IMR-90 (cell line): ENCODE measurements at regions not wholly inside any gene's neighbourhood (a gene's known extent, or its start where the extent isn't known, plus 50 kb on each side); places are given as distances from the start of the nearest gene placed in this dataset.

Source experiments
- ATAC-seq: fragments of 200-7000 bp; cut with Tn5 transposase; 2 replicates; pipeline ENCODE4 v1.9.1; 2020; ENCODE audit warnings: low read depth, mild to moderate bottlenecking, moderate library complexity
- BruUV-seq: library from RNA; stranded (reverse); fragments of 400-500 nt; replicated peaks from 2 replicates; lab custom pipeline; 2021; lab: Mats Ljungman, UMichigan
- CTCF ChIA-PET: fragments of 300-600 bp; formaldehyde crosslinking; extraction: SDS; loops from one replicate; lab custom pipeline; 2021; ENCODE audit warnings: antibody characterized with exemption; lab: Yijun Ruan, JAX
- POLR2A ChIA-PET: fragments of 300-600 bp; sonication (Branson Sonifier 250); formaldehyde crosslinking; loops from one replicate; lab custom pipeline; 2022; ENCODE audit warnings: antibody characterized with exemption; ENCODE audit not compliant: unreplicated experiment; lab: Charles Lee
- DNase-seq: peaks from one replicate; pipeline ENCODE4 v3.0.0; 2013
- H2AFZ ChIP-seq: replicated peaks from 2 replicates; pipeline ENCODE3; 2013; ENCODE audit warnings: low read length, mild to moderate bottlenecking; ENCODE audit not compliant: poor library complexity
- H2AK5ac ChIP-seq: 2 replicates; pipeline ENCODE4 v1.6.1; 2013; ENCODE audit warnings: low read depth, low read length, inconsistent platforms
- H2AK9ac ChIP-seq: replicated peaks from 2 replicates; pipeline ENCODE3; 2013; ENCODE audit warnings: mild to moderate bottlenecking, low read depth, low read length, moderate library complexity; ENCODE audit not compliant: poor library complexity
- H2BK120ac ChIP-seq: 2 replicates; pipeline ENCODE4 v1.6.1; 2013; ENCODE audit warnings: low read depth, low read length, inconsistent platforms
- H2BK15ac ChIP-seq: 3 replicates; pipeline ENCODE4 v1.6.1; 2013; ENCODE audit warnings: low read depth, low read length, inconsistent platforms
- H2BK20ac ChIP-seq: 2 replicates; pipeline ENCODE4 v1.6.1; 2013; ENCODE audit warnings: low read depth, mild to moderate bottlenecking, inconsistent platforms, low read length, moderate library complexity
- H2BK5ac ChIP-seq: 2 replicates; pipeline ENCODE4 v1.6.1; 2013; ENCODE audit warnings: mild to moderate bottlenecking, low read depth, low read length, inconsistent platforms; ENCODE audit not compliant: poor library complexity, severe bottlenecking
- H3K14ac ChIP-seq: replicated peaks from 2 replicates; pipeline ENCODE4 v1.6.1; 2013; ENCODE audit warnings: low read depth, low read length, inconsistent platforms
- H3K18ac ChIP-seq: 2 replicates; pipeline ENCODE4 v1.6.1; 2013; ENCODE audit warnings: low read depth, low read length, control low read depth
- H3K23ac ChIP-seq: 2 replicates; pipeline ENCODE4 v1.6.1; 2013; ENCODE audit warnings: low read depth, low read length, inconsistent platforms
- H3K27ac ChIP-seq: 2 replicates; pipeline ENCODE4 v1.5.1; 2013; ENCODE audit warnings: mild to moderate bottlenecking, control low read depth, low read length; ENCODE audit not compliant: insufficient read depth
- H3K27me3 ChIP-seq: 2 replicates; pipeline ENCODE4 v1.6.1; 2013; ENCODE audit warnings: low read length; ENCODE audit not compliant: control insufficient read depth, insufficient read depth
- H3K36me3 ChIP-seq: 2 replicates; pipeline ENCODE4 v1.6.1; 2013; ENCODE audit warnings: low read length, mixed read lengths; ENCODE audit not compliant: control insufficient read depth, insufficient read depth
- H3K4ac ChIP-seq: 2 replicates; pipeline ENCODE4 v1.6.1; 2013; ENCODE audit warnings: low read depth, low read length, inconsistent platforms
- H3K4me1 ChIP-seq: 2 replicates; pipeline ENCODE4 v1.6.1; 2013; ENCODE audit warnings: low read length, mixed read lengths; ENCODE audit not compliant: control insufficient read depth, insufficient read depth
- H3K4me2 ChIP-seq: 2 replicates; pipeline ENCODE4 v1.6.1; 2013; ENCODE audit warnings: low read depth, mild to moderate bottlenecking, control low read depth, low read length, moderate library complexity
- H3K4me3 ChIP-seq: 2 replicates; pipeline ENCODE4 v1.5.1; 2013; ENCODE audit warnings: low read depth, mild to moderate bottlenecking, control low read depth, low read length, moderate library complexity; ENCODE audit not compliant: insufficient read depth
- H3K56ac ChIP-seq: 2 replicates; pipeline ENCODE4 v1.6.1; 2013; ENCODE audit warnings: low read length, inconsistent platforms; ENCODE audit not compliant: insufficient read depth; ENCODE audit errors: extremely low read depth
- H3K79me1 ChIP-seq, 2 experiments: 2 replicates each; pipeline ENCODE4 v1.6.1; 2013; ENCODE audit warnings: low read length in 2 of 2, inconsistent platforms in 1 of 2, low read depth in 1 of 2
- H3K9ac ChIP-seq: 2 replicates; pipeline ENCODE4 v1.6.1; 2013; ENCODE audit warnings: low read depth, low read length, control low read depth
- H3K9me1 ChIP-seq: 2 replicates; pipeline ENCODE4 v1.6.1; 2013; ENCODE audit warnings: low read length, inconsistent platforms; ENCODE audit not compliant: insufficient read depth
- H3K9me3 ChIP-seq: 2 replicates; pipeline ENCODE4 v1.6.1; 2013; ENCODE audit warnings: low read length; ENCODE audit not compliant: control insufficient read depth, insufficient read depth
- H4K20me1 ChIP-seq: 2 replicates; pipeline ENCODE4 v1.6.1; 2013; ENCODE audit warnings: low read length, inconsistent platforms; ENCODE audit not compliant: insufficient read depth
- H4K5ac ChIP-seq: 2 replicates; pipeline ENCODE4 v1.6.1; 2013; ENCODE audit warnings: mild to moderate bottlenecking, low read depth, low read length, control low read depth
- H4K8ac ChIP-seq, 2 experiments: 2 replicates each; pipeline ENCODE4 v1.6.1; 2013; ENCODE audit warnings: low read depth in 2 of 2, low read length in 2 of 2, control low read depth in 1 of 2, inconsistent platforms in 1 of 2
- H4K91ac ChIP-seq: 2 replicates; pipeline ENCODE4 v1.6.1; 2013; ENCODE audit warnings: low read depth, low read length, inconsistent platforms; ENCODE audit not compliant: insufficient read depth
- BHLHE40 ChIP-seq: fragments of 150-350 bp; IDR thresholded peaks from 2 replicates; pipeline ENCODE4 v1.6.1; 2016; ENCODE audit warnings: mild to moderate bottlenecking, low read depth, low read length
- CEBPB ChIP-seq: IDR thresholded peaks from 2 replicates; pipeline ENCODE4 v1.6.1; 2012; ENCODE audit warnings: low read depth, low read length, improper control_type of control experiment
- CHD1 ChIP-seq: IDR thresholded peaks from 2 replicates; pipeline ENCODE4 v1.6.1; 2012; ENCODE audit warnings: low read depth, low read length, improper control_type of control experiment
- CTCF ChIP-seq: conservative IDR thresholded peaks from 2 replicates; pipeline ENCODE4 v1.5.1; 2012; ENCODE audit warnings: mild to moderate bottlenecking, low read depth, low read length, improper control_type of control experiment
- ELK1 ChIP-seq: fragments of 150-350 bp; IDR thresholded peaks from 2 replicates; pipeline ENCODE4 v1.6.1; 2016; ENCODE audit warnings: low read depth, mild to moderate bottlenecking, low read length, moderate library complexity, borderline replicate concordance
- FOS ChIP-seq: fragments of 150-350 bp; IDR thresholded peaks from 2 replicates; pipeline ENCODE4 v1.6.1; 2016; ENCODE audit warnings: low read depth, low read length
- MAFK ChIP-seq: IDR thresholded peaks from 2 replicates; pipeline ENCODE4 v1.6.1; 2012; ENCODE audit warnings: low read depth, low read length, improper control_type of control experiment
- MAZ ChIP-seq: IDR thresholded peaks from 2 replicates; pipeline ENCODE4 v1.6.1; 2012; ENCODE audit warnings: low read depth, mild to moderate bottlenecking, low read length, improper control_type of control experiment, moderate library complexity, borderline replicate concordance
- MXI1 ChIP-seq: IDR thresholded peaks from 2 replicates; pipeline ENCODE4 v1.6.1; 2012; ENCODE audit warnings: low read depth, mild to moderate bottlenecking, low read length, moderate library complexity, borderline replicate concordance
- POLR2A ChIP-seq: IDR thresholded peaks from 2 replicates; pipeline ENCODE4 v1.6.1; 2012; ENCODE audit warnings: mild to moderate bottlenecking, low read depth, low read length
- RAD21 ChIP-seq: IDR thresholded peaks from 2 replicates; pipeline ENCODE4 v1.6.1; 2012; ENCODE audit warnings: low read length, improper control_type of control experiment
- RCOR1 ChIP-seq: IDR thresholded peaks from 2 replicates; pipeline ENCODE4 v1.6.1; 2012; ENCODE audit warnings: mild to moderate bottlenecking, low read length, improper control_type of control experiment; ENCODE audit not compliant: insufficient replicate concordance
- SMC3 ChIP-seq: fragments of 150-350 bp; IDR thresholded peaks from 2 replicates; pipeline ENCODE4 v1.6.1; 2016; ENCODE audit warnings: low read depth, mild to moderate bottlenecking, antibody characterized with exemption, low read length, moderate library complexity
- USF2 ChIP-seq: fragments of 150-350 bp; IDR thresholded peaks from 2 replicates; pipeline ENCODE4 v1.6.1; 2017; ENCODE audit warnings: mild to moderate bottlenecking, antibody characterized with exemption, low read length, low read depth
- WGBS, 2 experiments: methylation state at CpG; one replicate each; pipeline versions ENCODE4 v1.1.5 to v1.1.7; 2013; ENCODE audit warnings: missing lambda C conversion rate in 2 of 2; ENCODE audit not compliant: insufficient read length in 1 of 2; ENCODE audit errors: extremely low coverage in 2 of 2; 5-methylcytosine and 5-hydroxymethylcytosine counted together
- dilution Hi-C: fragments of 300-500 bp; cut with HindIII; formaldehyde crosslinking; loops from one replicate; pipeline ENCODE4 v1.14.3; 2018; ENCODE audit warnings: low sequenced_read_pairs; ENCODE audit not compliant: unreplicated experiment
- in situ Hi-C: fragments of 300-500 bp; cut with MboI; formaldehyde crosslinking; loops from 3 replicates; pipeline ENCODE4 v1.14.3; 2019; ENCODE audit warnings: low sequenced_read_pairs, inconsistent platforms, mixed read lengths
- intact Hi-C: fragments of 100-400 bp; cut with micrococcal nuclease; formaldehyde crosslinking; loops from 2 replicates; pipeline ENCODE4 v1.10.0; 2022

- no peak overlapping the region for H2BK20ac ChIP-seq
- H2BK120ac ChIP-seq: no peak overlapping the region
- no TSS peak for BruUV-seq
- H4K91ac ChIP-seq: no peak overlapping the region
- DNase-seq (no peak), ATAC-seq (no peak)
- no peak overlapping the region for H3K56ac ChIP-seq
- no peak overlapping the region for H2BK5ac ChIP-seq
- H3K18ac ChIP-seq: no peak overlapping the region
- no peak overlapping the region for H3K9ac ChIP-seq
- no peak overlapping the region for H2BK15ac ChIP-seq
- no peak overlapping the region for H2AFZ ChIP-seq
- no peak overlapping the region for H3K23ac ChIP-seq
- TF ChIP-seq CTCF: no peak
- TF ChIP-seq RCOR1: no peak
- no peak for TF ChIP-seq MAFK
- TF ChIP-seq ELK1: no peak
- no peak for TF ChIP-seq MAZ
- TF ChIP-seq POLR2A: no peak
- TF ChIP-seq SMC3: no peak
- no peak for TF ChIP-seq MXI1
- no peak for TF ChIP-seq USF2
- no peak for TF ChIP-seq BHLHE40
- no peak for TF ChIP-seq RAD21
- no peak for TF ChIP-seq CHD1
- no peak for TF ChIP-seq FOS
- TF ChIP-seq CEBPB: no peak
- intact Hi-C loops (no loop called here), in situ Hi-C loops (no loop called here), dilution Hi-C loops (no loop called here)
- H4K20me1 ChIP-seq: no peaks in the 10 kb centered on the region
- H4K5ac ChIP-seq: no peak overlapping the region
- no peaks in the 10 kb centered on the region for H3K79me1 ChIP-seq
- H3K4me2 ChIP-seq: no peak overlapping the region
- no peak overlapping the region for H2AK5ac ChIP-seq
- H2AK9ac ChIP-seq: no peak overlapping the region
- no peaks in the 10 kb centered on the region for H3K4me1 ChIP-seq
- CTCF ChIA-PET: no interaction called here
- H4K8ac ChIP-seq: no peak overlapping the region
- H3K27ac ChIP-seq: no peak overlapping the region
- H3K9me1 ChIP-seq: no peaks in the 10 kb centered on the region
- H3K27me3 ChIP-seq: no peaks in the 10 kb centered on the region
- H3K36me3 ChIP-seq: no peaks in the 10 kb centered on the region
- no peak overlapping the region for H3K14ac ChIP-seq
- H3K4ac ChIP-seq: no peak overlapping the region
- POLR2A ChIA-PET: no interaction called here
- no peak overlapping the region for H3K4me3 ChIP-seq
- WGBS, 2 experiments: no CpG with 5 or more reads among the region's 2 CpGs
- peaks cover 19% of the 10 kb centered on the region for H3K9me3 ChIP-seq
Observed at GRCh38 chr4:35802644-35803043, 441.7 kb downstream of the ARAP2 start.
